Fibroblast of skin of right biceps (primary cell): ENCODE measurements at regions not wholly inside any gene's neighbourhood (a gene's known extent, or its start where the extent isn't known, plus 50 kb on each side); places are given as distances from the start of the nearest gene placed in this dataset.
"Not testable (repeated sequence)": the region's sequence is repeated elsewhere in the genome, so short reads cannot be mapped to it uniquely, and the experiment has no call there.

Experiments used
- DNase-seq: peaks from one replicate; pipeline ENCODE4 v3.0.0-alpha.2; 2013

DNA sequence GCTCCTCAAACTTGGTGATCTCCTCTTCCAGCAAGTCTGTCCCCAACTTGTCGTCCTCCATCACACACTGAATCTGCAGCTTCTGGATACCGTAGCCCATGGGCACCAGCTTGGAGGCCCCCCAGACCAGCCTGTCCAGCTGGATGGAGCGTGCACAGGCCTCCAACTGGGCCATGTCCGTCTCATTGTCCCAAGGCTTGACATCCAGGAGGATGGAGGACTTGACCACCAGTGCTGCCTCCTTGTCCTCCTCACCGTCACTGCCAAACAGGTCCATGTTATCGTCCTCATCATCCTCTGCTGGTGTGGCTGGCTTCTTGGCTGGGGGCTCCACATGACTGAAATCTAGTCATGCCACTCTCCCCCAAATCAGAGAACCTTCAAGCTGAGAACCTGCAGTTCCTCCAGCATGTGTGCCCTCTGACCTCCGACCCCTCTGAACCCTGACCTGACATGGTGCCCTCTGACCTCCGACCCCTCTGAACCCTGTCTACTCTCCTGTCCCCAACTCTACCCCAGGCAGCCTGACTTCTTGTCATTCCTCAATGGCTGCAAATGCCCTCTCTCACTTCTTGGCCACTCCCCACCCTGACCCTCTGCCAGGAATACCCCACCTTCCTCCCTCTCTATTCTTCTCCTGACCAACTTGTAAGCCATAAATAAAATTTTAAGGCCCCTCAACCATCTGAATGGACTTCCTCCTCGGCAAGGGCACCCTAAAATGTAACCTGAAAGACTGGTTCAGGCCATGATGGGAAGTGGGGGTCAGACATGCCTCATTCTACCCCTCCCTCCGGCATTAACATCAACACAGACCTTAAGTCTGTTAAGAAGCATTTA lies 275.7 kb upstream of the C1orf174 start:
- no peak for DNase-seq

GRCh38 chr1:4176841-4177240 lies 276.8 kb upstream of the C1orf174 start:
- no peak for DNase-seq

DNA sequence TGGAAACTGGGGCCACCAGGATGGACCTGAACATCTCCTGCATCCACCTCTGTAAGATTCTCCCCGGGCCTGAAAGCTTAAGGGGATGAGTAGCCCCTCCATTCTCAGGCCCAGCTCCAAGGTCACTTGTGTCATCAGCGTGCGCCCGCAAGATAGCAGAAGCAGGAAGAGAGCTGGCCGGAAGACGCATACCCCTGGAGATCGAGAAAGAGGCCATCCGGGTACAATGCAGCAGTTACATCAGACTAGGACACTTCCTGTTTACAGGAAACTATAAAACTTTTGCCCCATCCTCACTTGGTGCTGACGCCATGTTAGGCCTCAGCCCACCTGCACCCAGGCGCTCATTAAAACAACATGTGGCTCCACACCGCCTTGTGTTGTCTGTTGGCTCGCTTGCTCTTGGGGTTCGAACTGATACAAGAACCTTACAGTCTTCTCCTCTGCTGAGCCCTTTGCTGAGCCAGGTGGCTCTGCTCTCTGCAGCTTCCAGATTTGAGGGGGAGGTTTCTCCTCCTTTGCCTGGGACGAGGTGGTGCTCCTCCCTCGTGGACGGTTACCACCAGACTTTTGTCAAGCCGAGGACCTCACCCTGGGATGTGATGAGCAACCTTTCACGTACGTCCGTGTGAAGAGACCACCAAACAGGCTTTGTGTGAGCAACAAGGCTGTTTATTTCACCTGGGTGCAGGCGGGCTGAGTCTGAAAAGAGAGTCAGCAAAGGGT lies 277.5 kb upstream of the C1orf174 start:
- DNase-seq = no peak

DNA sequence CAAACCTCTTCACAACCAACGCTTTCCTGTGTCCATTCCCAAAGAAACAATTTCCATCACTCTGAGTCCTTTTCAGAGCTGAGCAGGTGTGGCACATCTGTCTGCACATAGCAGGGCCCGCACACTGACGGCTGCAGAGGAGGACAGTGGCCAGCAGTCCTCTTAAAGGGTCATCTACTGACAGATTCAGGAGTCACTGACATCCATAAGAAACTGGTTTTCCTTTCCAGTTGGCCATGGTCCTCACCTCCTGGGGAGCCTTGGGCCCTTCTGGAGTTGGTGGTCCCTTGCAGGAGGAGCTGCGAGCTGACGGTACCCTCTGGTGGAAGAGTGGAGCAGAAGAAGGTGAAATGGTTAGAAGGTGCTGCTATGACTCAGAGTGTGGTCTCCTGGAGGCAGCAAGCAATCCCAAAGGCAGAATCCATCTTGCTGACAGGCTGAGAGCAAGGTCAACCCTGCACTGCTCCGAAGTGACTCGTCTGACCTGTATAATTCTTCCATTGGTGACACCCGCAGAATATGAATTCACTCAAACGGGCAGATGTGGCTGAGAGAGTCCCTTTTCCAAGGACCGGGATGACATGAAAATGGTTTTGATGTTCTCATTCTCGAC lies 278.5 kb upstream of the C1orf174 start:
- DNase-seq = no peak

- DNase-seq = no peak
These were observed 280.1 kb upstream of the C1orf174 start for GRCh38 chr1:4179914-4180735.

DNA sequence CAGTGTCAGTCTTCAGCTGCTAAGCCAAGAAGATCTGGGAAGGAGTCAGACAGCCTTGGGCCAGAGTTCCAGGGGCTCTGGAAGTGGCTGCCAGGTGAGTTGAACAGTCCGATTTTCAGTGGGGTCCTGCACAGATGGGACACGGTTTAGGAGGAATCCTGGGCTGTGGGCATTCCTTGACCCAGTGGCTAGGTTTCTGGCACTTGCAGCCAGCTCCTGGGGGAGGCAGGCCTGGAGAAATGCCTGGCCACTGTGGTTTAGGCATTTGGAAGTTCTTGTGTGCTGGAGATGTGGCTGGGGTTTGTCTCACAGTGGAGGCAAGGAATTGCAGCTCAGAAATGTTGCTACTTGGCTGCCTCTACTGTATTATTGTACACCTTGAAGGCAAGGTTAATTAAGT lies 286.4 kb upstream of the C1orf174 start:
- not testable (repeated sequence) for DNase-seq

DNA sequence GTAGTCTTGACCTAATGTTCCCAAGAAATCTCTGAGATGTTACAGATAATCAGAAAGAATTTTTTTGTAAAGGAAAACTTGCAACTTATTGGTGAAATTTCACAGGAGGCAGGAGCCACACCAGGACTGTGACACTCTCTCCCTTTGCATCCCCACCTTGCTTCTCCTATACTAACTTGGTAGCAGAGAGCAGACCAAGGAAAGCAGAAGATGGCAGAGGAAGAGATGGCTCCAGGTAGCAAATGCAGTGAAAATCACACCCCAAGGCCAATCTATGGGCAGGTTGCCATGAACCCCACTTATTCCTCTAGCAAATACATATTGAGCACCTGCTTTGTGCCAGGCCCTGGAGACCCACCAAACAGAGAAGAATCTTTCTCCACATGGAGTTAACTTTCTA lies 303.4 kb upstream of the C1orf174 start:
- DNase-seq = no peak

DNA sequence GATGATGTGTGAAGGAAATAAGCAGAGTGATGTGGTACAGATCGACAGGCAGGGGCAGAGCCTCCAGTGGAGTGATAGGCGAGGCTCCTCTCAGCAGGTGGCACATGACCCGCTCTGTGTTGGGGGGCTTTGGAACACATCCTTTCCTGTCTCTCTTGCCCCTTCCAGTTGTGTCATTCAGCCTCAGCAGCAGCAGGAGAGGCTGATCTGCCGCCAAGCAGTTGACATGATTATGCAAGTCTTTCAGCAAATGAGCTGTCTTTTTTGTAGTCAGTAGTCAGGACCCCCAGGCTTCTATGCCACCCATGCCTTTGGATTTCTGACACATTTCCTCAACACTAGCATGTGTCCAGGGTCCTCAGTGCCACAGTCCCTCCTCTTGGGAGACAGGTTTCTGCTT lies 307.1 kb upstream of the C1orf174 start:
- no peak for DNase-seq

GRCh38 chr1:4207842-4208692 lies 308.0 kb upstream of the C1orf174 start:
- DNase-seq = no peak

DNA sequence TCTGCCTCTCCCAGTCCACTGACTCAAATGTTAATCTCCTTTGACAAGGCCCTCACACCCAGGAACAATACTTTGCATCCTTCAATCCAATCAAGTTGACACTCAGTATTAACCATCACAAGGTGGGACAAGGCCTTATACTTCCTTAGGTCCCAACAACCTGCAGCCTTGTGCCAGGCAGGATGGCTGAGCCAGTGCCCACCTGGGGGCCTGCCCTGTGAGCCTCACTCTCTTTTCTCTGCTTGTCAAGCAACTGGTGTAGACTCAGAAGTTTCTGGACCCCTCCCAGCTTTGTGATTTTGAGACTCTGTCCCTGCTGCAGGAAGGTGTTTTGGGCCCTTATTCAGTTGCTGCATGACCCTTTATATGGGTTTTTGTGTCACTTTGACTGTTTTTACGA lies 310.0 kb upstream of the C1orf174 start:
- no peak for DNase-seq

DNA sequence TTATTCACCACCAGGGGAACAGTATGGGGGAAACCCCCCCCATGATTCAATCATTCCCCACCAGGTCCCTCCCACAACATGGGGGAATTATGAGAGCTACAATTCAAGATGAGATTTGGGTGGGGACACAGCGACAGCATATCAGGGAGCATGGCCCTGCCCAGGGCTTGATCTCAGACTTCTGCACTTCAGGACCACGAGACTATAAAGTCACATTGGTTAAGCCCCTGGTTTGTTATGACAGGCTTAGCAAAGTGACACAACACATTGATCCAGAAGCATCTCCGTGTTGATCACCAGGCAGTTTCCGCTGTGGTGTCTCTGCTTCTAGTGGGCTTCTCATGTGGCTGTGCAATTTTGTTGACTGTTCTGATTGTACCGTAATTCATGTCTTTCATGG lies 312.7 kb upstream of the C1orf174 start:
- no peak for DNase-seq

- DNase-seq = no peak
These were observed 313.4 kb upstream of the C1orf174 start for GRCh38 chr1:4213366-4213973.

DNA sequence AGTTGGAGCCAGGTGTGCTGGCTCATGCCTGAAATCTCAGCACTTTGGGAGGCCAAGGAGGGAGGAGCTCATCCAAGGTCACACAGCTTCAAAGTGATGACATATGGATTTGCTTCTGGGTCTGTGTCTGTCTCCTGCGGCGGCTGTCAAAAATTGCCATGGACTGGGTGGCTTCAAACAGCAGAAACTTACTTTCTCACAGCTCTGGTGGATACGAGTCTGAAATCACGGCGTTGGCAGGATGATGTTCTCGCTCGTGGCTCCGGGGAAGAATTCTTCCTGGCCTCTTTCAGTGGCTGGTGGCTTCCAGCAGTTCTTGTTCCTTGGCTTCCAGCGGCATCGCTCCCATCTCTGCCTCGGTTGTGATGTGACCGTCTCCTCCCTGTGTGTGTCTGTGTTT lies 314.8 kb upstream of the C1orf174 start:
- DNase-seq = no peak

- no peak for DNase-seq
These were observed 315.3 kb upstream of the C1orf174 start for GRCh38 chr1:4215391-4215790.

DNA sequence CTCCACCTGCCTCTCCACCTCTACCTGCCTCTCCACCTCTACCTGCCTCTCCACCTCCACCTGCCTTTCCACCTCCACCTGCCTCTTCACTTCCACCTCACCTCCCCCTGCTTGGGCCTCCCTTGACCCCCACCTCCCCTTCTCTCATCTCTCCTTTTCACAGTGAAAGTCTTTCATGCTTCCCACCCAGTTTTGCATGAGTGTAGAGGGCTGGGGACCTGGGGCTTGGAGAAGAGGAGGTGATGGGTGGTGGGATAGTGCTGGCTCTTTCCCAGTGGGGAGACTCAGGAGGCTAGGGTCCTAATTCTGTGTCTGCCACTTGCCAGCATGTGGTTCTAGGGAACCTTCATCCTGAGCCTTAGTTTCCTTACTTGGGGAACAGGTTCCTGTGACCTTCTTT lies 316.2 kb upstream of the C1orf174 start:
- DNase-seq = no peak

DNA sequence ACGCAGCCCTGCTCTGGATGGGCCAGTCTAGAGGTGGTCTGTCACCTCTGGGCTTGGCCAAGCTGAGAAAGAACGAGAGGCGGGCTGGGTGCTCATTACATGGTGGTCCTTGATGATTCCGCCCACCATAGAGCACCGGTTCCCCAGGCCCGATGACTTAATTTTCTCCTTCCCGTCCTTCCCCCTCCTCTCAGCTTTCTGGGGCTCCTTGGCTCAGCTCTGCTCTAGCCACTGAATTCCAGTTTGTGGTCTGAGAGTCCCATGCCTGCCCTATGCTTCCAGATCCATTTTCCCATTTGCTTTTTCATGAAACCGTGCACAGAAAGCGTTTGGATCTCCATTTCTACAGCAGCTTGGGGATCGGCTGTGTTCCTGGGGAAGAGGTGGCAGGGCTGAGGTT lies 318.5 kb upstream of the C1orf174 start:
- DNase-seq = no peak

- DNase-seq = no peak
These were observed 319.0 kb upstream of the C1orf174 start for GRCh38 chr1:4219111-4219510.

GRCh38 chr1:4219826-4220225 lies 319.8 kb upstream of the C1orf174 start:
- DNase-seq = no peak

DNA sequence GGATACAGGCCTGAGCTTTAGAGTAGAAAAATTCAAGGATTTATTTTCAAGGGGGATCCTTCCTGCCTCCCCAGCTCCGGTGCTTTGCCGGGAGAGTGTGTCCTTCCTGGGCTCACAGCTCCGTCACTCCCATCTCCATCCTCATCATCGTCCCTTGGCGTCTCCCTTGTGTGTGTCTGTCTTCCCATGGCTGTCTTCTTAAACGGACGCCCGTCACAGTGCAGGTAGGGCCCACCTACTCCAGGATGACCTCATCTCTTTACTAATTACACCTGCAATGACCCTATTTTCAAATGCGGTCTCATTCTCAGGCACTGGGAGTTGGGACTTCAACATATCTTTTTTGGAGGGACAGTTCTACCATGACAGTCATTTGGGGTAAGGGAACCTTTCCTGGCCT lies 320.3 kb upstream of the C1orf174 start:
- no peak for DNase-seq

- no peak for DNase-seq
These were observed 321.0 kb upstream of the C1orf174 start for GRCh38 chr1:4221107-4221506.

DNA sequence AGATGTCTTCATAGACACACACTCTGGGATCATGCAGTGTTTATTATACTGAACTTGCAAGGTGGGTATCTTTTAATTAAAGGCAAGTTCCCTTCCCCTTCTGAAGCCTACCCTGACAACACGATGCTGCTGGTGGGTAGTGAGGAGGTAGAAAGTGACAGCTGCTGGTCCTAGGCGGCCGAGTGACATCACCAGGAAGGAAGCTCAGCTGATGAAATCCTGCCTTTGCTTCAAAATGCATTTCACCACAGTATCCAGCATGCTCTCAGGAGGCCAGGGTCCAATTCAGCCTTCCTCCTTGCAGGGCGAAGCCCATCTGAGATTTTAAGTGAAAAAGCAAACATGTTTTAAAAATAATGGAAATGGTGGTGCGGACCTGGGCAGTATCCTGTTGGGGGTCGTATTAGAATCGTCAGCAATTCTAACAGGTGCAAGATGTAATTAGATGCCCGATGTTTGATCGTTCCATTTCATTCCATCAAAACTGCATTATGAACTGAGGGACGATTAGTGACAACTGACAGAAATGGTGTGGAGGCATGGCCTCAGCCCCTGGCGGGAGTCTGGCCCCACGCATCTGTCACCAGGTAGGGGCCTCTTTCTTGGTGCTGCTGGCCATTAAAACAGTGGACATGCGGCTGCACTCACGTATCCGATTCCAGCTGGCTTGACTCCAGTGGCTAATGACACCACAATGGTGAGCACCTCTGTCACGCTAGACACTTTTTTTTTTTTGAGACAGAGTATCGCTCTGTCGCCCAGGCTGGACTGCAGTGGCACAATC lies 324.8 kb upstream of the C1orf174 start:
- DNase-seq = no peak
